C4-2B (cell line): ENCODE measurements at regions not wholly inside any gene's neighbourhood (a gene's known extent, or its start where the extent isn't known, plus 50 kb on each side); places are given as distances from the start of the nearest gene placed in this dataset.

Experiments
- CTCF ChIP-seq: fragments of 450-650 bp; conservative IDR thresholded peaks from 2 replicates; pipeline ENCODE4 v1.5.1; 2017; ENCODE audit warnings: mild to moderate bottlenecking
- ZFX ChIP-seq: fragments of 450-650 bp; IDR thresholded peaks from 2 replicates; pipeline ENCODE4 v1.6.1; 2017

GRCh38 chr4:14566518-14566917 lies 435.8 kb upstream of the CPEB2 start:
- TF ChIP-seq CTCF (no peak), ZFX (no peak)
